ENCODE measurements at regions not wholly inside any gene's neighbourhood (a gene's known extent, or its start where the extent isn't known, plus 50 kb on each side); places are given as distances from the start of the nearest gene placed in this dataset.

DNA sequence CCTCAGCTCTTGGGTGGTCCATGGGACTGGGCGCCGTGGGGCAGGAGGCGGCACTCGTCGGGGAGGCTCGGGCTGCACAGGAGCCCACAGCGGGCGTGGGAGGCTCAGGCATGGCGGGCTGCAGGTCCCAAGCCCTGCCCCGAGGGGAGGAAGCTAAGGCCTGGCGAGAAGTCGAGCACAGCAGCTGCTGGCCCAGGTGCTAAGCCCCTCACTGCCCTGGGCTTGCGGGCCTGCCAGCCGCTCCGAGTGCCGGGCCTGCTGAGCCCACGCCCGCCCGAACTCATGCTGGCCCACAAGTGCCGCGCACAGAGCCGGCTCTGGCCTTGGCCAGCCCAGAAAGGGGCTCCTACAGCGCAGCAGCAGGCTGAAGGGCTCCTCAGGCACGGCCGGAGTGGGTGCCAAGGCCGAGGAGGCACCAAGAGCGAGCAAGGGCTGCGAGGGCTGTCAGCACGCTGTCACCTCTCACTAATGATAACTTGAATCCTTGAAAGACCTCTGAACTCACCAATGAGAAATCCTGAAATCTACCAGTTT, 1506.8 kb upstream of the WWC1 start:
- TF ChIP-seq, protein P1, sequence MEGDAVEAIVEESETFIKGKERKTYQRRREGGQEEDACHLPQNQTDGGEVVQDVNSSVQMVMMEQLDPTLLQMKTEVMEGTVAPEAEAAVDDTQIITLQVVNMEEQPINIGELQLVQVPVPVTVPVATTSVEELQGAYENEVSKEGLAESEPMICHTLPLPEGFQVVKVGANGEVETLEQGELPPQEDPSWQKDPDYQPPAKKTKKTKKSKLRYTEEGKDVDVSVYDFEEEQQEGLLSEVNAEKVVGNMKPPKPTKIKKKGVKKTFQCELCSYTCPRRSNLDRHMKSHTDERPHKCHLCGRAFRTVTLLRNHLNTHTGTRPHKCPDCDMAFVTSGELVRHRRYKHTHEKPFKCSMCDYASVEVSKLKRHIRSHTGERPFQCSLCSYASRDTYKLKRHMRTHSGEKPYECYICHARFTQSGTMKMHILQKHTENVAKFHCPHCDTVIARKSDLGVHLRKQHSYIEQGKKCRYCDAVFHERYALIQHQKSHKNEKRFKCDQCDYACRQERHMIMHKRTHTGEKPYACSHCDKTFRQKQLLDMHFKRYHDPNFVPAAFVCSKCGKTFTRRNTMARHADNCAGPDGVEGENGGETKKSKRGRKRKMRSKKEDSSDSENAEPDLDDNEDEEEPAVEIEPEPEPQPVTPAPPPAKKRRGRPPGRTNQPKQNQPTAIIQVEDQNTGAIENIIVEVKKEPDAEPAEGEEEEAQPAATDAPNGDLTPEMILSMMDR (IDR thresholded peaks at IDR 0.05): no peak
- no peak for TF ChIP-seq POLR2A (IDR thresholded peaks at IDR 0.05)
